ENCODE measurements at regions not wholly inside any gene's neighbourhood (a gene's known extent, or its start where the extent isn't known, plus 50 kb on each side); places are given as distances from the start of the nearest gene placed in this dataset.
"Not testable (repeated sequence)": the region's sequence is repeated elsewhere in the genome, so short reads cannot be mapped to it uniquely, and the experiment has no call there.

DNA sequence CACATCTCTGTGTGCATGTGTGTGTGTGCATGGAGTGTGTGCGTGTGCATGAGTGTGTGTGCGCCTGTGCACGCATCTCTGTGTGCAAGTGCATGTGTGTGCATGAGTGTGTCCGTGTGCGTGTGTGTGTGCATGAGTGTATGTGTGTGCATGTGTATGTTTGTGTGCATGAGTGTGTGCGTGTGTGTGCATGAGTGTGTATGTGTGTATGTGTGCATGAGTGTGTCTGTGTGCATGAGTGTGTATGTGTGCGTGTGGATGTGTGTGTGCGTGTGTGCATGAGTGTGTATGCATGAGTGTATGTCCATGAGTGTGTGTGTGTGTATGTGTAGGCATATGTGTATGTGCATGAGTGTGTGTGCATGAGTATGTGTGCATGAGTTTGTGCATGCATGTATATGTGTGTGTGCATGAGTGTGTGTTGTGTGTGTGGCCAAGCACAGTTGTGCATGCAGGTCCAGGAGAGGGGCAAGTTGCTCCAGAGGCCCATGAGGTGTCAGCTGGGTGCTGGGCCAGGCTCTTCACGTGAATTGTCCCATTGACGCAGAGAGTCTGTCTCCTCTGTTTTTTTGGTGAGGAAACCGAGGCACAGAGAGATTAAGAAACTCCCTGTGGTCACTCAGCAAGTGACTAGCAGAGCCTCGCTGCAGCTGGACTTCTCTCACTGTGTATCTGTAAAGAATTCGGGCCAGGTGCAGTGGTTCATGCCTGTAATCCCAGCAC lies 75.5 kb downstream of the ASB1 start:
- no peak for DNase-seq (ENCODE audit: low read depth in 4 of 4, low spot score in 3 of 4)

DNA sequence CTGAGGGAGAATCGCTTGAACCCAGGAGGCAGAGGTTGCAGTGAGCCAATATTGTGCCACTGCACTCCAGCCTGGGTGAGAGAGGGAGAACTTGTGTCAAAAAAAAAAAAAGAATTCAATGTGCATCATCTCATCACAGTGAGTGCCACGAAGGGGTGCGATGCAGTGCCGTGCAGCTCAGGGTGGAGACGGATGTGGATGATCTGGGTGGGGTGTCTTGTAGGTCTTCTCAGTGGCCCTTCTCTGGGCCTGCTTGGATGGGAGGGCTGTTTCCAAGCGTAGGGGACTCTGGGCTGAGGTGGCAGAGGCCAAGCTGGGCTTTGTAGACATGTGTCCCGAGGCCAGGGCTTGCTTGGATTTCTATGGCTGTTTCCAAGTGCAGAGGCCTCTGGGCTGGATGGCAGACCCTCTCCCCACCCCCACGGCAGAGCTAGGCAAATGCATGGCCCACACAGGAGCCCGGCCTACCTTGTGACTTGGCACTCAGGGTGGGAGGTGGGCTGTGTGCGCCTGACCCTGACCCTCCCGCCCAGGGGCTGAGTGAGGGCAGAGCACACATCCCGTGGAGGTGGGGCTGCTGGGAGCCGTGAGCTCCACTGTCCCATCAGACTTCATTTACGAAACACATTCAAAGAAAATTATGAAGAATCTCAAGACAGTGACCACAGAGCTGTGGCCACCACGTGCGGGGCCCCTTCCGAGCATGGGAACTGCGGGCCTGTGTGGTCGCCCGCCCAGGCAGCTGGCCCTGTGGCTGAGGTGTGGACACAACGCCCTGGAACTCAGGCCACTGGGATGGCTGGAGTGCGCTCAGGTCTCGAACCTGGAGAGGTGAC lies 76.4 kb downstream of the ASB1 start:
- DNase-seq (ENCODE audit: low read depth in 4 of 4, low spot score in 3 of 4) = no peak

DNA sequence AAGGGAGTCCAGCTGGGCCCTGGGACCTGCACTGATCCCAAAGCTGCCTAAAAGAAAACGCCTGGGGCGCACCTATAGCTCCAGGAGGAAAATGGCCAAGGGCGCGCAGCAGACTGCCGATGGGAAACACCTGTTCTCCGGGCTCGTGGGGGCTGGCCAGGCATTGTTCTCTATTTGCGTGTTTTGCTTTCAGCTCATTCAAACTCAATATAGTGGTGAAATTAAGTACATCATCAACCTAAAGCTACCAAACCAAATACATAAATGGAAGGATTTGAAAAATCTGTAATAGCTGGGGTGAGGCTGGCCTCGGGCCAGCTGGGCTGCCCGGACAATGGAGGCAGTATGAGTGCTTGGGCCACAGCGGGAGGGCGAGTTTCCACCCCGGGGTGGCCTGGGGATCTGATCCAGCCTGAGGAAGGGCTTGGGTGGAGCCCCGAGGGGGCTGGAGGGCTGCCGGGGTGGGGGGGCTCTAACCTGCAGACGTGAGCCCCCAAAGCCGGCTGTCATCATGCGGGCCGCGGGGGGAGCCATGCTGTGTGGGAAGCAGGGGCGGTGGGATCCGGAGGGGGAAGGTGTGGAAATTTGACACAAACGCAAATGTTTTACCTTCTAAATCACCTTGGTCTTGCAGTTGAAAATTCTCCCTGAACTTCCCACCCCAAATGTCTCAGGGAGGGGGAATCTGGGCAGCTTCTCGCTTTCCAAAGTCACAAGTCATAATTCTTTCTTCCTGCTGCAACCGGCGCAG lies 77.6 kb downstream of the ASB1 start:
- DNase-seq (ENCODE audit: low read depth in 4 of 4, low spot score in 3 of 4) = no peak

DNA sequence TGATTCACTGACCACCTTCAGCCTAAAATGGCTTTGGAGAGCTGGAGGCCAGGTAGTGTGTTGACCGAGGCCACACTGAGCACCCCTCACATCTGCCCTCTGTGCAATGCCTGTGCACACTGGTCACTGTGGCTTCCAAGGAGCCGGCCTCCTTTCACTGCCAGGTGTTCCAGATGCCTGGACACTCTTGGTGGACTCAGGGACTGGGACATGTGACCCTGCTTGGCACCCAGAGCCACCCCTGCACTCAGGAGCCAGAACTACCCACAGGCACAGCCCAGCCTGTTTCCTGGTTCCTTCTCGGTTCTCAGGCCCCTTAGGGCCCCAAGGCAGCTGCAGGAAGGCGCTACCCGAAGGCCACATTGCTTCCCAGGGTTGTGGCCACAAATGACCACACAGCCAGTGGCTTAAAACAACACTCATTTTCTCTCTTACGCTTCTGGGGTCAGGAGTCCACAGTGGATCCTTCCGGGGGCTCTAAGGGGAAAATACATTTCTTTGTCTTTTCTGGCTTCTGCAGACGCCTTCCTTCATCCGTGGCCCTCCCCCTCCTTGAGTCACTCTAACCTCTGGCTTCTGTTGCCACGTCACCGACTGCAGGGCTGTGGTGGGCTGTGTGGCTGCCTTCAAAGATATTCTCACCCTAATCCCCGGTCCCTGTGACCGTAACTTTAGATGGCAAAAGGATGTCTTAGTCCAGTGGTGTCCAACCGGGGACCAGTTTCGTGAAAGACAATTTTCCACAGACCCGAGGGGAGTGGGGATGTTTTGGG lies 78.6 kb downstream of the ASB1 start:
- DNase-seq (ENCODE audit: low read depth in 4 of 4, low spot score in 3 of 4) = no peak

DNA sequence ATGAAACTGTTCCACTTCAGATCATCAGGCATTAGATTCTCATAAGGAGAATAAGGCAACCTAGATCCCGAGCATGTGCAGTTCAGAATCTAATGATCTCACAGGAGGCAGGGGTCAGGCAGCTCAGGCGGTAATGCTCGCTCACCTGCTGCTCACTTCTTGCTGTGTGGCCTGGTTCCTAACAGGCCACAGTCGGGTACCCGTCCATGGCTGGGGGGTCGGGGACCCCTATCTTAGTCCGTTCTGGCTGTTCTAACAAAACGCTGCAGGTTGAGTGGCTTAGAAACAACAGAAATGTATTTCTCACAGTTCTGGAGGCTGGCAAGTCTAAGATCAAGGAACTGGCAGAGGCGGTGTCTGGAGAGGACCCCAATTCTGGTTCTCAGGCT lies 79.2 kb downstream of the ASB1 start:
- DNase-seq (ENCODE audit: low read depth in 4 of 4, low spot score in 3 of 4) = no peak

DNA sequence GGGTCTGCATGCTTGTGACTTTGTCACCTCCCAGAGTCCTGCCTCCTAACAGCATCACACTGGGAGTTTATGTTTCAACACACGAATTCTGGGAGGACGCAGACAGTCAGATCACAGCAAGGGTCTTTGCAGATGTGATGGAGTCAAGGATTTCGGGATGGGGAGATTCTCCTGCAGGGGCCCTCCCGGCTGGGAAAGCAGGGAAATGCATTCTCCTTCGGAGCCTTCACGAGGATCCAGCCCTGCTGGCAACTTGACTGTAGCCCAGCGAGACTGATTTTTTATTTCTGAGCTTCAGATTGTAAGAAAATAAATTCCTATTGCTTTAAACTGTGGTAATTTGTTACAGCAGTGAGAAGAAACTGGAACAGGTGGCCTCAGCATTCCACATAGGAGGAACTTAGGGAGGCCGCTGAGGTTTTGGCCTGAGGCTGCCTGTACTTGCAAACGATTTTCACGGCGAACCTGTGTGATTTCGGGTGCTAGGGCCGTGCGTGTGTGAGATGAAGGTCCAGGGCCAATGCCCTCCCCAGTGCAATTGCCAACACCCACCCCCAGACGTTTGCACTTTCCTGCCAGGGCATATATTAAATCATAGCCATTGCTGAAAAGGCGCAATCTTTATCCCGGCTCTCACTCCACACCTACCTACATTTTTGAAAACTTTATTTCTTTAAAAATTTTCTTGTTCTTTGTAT lies 79.8 kb downstream of the ASB1 start:
- DNase-seq (ENCODE audit: low read depth in 4 of 4, low spot score in 3 of 4) = no peak

DNA sequence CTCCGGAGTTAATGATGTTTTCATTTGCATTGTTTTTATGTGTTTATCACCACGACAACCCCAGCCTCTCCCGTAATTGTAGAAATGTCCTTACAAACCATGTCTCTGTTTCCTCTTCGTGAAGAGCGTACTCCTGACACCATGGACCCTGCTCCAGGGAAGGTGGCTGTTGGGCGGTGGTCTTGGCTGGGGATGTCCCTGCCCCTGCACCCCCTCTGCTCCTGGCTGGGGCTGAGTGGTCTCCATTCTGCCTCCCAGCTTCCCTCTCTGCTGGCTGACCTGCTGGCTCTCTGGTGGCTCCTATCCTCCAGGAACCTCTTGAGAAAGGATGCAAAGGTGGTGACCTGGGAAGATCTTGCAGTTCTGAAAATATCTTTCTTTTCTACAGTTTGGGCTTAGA lies 81.1 kb downstream of the ASB1 start:
- no peak for DNase-seq (ENCODE audit: low read depth in 4 of 4, low spot score in 3 of 4)

DNA sequence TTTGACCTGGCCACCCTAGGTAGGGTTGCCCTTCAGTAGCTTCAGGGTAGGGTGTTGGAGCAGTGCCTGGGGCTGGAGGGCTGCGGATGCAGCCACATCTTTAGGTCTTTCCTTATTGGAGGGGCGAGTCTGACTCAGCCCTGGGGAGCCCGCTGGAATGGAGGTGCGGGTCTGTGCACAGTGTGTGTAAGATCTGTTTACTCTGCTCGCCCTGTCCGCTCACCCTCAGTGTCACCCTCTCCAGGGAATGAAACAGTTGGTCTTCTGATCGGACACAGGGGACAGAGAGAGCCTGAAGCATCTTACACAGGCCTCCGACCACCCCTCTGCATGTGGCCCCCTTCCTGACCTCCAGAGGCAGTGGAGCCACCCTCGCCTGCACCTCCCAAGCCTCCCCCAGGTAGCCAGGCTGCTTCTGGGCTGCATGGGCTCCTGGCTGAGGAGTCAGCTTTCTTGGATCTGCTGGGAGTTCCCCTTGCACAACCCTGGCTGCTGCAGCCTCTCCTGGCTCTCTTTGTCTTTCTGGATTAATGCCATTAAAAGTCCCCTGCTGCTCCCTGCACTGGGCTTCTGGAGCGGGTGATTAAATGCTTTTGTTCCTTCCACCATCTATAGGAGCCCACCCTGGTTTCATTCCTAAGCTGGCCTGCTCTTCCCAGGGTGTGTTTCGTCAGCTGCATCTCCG lies 82.6 kb downstream of the ASB1 start:
- DNase-seq (ENCODE audit: low read depth in 4 of 4, low spot score in 3 of 4) = no peak

DNA sequence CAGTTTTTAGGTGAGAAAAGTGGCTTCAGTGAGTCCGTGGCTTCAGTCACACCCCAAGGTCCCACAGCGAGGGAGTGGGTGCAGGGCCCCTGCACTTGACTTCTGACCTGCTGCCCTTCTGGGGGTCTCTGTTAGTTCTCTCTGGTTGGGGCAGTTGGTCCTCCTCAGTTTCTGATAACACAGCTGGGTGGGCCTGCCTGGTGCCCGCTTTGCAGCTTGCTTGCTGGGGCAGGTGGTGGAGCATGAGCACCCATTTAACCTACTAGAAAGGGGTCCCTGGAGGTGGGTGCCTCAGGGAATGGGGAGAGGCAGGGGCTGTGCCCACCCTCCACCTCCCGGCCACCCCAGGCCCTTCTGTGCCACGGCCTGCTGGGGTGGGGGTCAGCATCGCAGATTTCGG lies 83.2 kb downstream of the ASB1 start:
- DNase-seq (ENCODE audit: low read depth in 4 of 4, low spot score in 3 of 4) = no peak

DNA sequence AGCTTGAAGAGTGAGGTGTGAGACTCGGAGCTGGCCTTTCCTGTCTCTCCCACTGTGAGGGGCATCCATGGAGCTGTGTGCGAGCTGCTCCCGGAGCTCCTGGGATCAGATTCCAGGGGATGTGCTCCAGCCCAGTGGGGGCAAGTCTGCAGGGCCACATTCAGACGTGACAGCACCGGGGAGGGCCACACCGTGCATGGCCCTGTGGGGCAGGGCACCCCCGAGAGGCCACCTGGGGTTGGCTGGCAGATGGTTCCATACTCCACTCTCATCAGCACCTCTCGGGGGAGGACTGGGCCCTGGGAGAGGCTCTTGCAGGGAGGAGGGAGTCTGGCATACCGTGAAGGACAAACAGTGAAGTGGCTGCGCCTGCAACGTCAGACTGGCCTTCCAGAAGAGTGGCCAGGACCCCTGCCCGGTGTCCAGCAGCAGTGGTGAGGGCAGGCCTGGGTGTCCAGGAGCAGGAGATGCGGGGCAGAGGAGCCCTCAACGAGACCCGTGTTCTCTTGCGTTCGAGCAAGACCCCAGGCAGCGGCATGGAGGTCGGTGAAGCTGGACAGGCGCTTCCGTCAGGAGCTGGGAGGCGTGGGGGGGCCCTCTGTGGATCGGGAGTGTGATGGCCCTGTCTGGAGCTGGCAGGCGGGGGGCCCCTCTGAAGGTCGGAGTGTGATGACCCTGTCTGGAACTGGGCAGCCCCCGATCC lies 84.3 kb downstream of the ASB1 start:
- no peak for DNase-seq (ENCODE audit: low read depth in 4 of 4, low spot score in 3 of 4)

DNA sequence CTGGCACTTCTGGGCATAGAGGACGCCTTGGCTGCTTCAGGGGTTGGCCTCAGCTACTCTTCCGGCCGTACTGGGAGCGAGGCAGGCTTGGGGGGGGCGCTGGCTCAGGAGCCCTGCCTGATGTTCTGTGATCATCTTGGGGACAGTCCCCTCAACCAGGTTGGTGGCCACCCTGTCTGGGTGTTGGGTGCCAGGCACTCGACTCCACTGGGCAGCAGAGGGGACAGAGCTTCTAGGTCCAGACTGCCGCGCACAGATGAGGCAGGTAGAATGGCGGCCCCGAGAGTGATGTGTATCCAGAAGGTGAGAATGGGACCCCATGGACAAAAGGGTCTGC lies 84.9 kb downstream of the ASB1 start:
- DNase-seq (ENCODE audit: low read depth in 4 of 4, low spot score in 3 of 4) = no peak

DNA sequence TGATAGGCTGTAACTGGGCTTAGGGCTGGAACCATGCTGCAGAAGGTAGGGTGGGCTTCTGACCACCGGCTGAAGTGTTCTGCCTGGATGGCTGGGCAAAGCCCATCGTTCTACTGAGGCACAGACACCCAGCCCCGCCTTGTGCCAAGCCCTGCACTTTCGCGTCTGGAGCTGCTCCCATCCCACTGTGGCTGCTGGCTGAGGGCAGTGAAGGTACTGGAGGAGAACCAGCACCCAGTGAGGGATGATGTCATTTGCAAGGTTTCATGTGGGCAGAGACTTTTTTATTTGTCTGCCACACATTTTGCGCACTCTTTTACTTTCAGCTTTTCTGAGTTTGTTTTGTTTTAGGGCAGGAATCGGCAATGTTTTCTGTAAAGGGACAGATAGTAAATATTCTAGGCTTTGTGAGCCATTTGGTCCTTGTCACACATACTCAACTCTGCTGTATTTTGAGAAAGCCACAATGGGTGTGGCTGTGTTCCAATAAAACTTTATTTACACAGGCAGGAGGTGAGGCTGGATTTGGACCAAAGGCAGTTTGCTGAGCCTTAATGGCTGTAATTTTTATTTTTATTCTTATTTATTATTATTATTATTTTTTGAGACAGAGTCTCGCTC lies 85.6 kb downstream of the ASB1 start:
- DNase-seq (ENCODE audit: low read depth in 4 of 4, low spot score in 3 of 4) = no peak

DNA sequence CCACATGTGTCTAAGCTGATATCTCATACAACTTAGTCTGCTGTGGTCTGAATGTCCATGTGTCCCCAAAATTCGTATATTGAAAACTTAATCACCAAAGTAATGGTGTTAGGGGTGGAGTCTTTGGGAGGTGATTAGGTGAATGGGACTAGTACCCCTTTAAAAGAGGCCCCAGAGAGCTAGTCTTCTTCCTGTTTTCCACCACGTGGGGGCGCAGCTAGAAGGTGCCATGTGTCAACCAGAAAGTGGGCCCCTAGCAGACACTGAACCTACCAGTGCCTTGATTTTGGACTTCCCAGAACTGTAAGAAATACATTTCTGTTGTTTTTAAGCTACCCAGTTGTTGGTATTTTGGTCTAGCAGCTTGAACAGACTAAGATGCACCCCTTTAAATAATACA lies 86.6 kb downstream of the ASB1 start:
- no peak for DNase-seq (ENCODE audit: low read depth in 4 of 4, low spot score in 3 of 4)

DNA sequence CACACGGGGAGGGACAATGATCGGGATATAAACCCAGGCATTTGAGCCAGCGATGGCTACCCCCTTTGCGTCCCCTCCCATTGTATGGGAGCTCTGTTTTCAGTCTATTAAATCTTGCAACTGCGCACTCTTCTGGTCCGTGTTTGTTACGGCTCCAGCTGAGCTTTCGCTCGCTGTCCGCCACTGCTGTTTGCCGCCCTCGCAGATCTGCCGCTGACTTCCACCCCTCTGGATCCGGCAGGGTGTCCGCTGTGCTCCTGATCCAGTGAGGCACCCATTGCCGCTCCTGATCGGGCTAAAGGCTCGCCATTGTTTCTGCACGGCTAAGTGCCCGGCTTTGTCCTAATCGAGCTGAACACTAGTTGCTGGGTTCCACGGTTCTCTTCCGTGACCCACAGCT lies 87.3 kb downstream of the ASB1 start:
- not testable (repeated sequence) for DNase-seq (ENCODE audit: low read depth in 4 of 4, low spot score in 3 of 4)

DNA sequence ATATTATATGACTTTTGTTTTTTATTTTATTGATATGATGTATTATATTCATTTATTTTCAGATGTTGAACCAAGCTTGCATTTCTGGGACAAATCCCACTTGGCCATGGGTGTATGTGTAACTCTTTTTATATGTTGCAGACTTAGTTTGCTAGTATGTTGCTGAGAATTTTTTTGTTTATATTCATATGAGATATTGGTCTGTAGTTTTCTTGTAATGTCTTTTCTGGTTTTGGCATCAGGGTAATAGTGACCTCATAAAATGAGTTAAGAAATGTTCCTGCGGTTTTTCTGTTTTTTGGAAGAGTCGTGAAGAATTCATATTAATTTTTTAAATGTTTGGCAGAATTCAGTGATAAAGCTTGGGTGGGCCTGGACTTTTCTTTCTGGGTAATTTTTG lies 88.7 kb downstream of the ASB1 start:
- DNase-seq (ENCODE audit: low read depth in 4 of 4, low spot score in 3 of 4) = no peak

DNA sequence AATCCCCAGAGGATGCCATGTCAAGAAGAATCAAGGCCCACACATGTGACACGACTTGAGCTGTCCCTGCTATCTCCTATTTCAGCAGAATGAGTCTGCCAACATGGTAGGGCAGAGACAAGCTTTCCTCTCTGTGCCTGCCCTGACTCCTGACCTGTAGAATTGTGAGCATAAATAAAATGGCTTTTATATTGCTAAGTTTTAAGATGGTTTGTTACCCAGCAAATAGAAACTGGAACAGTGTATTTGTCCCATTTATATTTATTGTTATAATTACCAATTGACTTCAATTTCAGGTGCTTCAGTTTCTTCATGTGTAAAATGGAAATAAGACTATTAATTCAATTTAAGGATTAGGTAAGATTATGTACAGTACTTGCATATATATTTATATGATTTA lies 90.5 kb downstream of the ASB1 start:
- DNase-seq (ENCODE audit: low read depth in 4 of 4, low spot score in 3 of 4) = no peak

DNA sequence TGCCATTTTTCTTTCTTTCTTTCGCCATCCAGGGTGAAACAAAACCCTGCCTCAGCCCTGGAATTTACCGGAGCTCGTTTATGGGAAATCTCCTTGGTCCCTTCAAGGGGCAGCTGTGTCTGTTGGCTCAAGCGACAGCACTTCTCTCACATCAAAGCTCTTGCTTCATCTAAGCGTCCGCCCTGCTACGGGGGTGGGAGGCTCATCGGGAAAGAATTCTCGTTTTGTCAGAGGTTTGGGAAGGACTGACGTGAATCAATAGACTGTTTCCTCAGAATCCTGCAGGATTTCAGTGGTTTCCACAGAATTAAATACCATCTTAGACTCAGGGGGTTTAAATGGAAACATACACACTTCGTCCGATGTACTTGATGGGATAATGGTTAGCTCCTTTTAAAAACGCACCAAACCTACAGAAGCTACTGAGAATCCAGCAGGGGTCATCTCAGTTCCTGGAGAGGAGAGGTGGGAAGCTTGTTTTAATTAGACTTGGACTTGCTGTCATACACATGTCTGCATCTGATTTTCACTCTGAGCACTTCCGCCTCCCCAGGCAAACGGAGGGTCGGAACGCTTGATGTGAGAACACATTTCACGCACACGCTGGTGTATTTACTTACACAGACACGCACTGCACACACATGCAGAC lies 91.6 kb downstream of the ASB1 start:
- DNase-seq (ENCODE audit: low read depth in 4 of 4, low spot score in 3 of 4) = no peak

DNA sequence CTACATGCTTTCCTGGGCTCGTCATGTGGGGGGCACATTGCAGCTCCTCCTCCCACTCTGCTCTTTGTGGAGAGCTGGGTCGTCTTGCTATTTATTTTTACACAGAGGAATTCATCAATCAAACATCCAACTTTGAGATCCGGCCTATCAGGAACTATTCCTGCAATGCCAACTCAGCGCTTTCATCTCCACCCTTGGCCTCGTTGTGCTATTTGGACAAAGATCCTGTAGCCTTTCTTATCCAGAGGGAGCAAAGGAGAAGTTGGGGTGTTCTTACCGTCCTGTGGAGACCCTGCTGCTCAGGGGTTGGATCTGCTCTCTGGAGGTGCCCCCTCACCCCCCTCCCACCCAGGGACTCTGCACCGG lies 92.1 kb downstream of the ASB1 start:
- no peak for DNase-seq (ENCODE audit: low read depth in 4 of 4, low spot score in 3 of 4)
